IPS DF 4.7 (cell line): ENCODE measurements at regions not wholly inside any gene's neighbourhood (a gene's known extent, or its start where the extent isn't known, plus 50 kb on each side); places are given as distances from the start of the nearest gene placed in this dataset.
"Not testable (repeated sequence)": the region's sequence is repeated elsewhere in the genome, so short reads cannot be mapped to it uniquely, and the experiment has no call there.

Source experiments
- DNase-seq: peaks from one replicate; pipeline ENCODE4 v3.0.0-alpha.2; 2013; ENCODE audit warnings: low spot score; ENCODE audit errors: extremely low read depth

- DNase-seq, result no peak
Observed at GRCh38 chr2:56018267-56018666, 94.7 kb upstream of the EFEMP1 start.

- no peak for DNase-seq
Observed at GRCh38 chr2:56021136-56021474, 97.5 kb upstream of the EFEMP1 start.

GRCh38 chr2:56021579-56021978 is 98.0 kb upstream of the EFEMP1 start:
- DNase-seq, result no peak

- DNase-seq, result no peak
Observed at GRCh38 chr2:56025469-56026193, 102.0 kb upstream of the EFEMP1 start.

- no peak for DNase-seq
Observed at GRCh38 chr2:56026828-56027227, 103.2 kb upstream of the EFEMP1 start.

GRCh38 chr2:56030062-56030461 is 106.5 kb upstream of the EFEMP1 start:
- no peak for DNase-seq

GRCh38 chr2:56030901-56031300 is 107.3 kb upstream of the EFEMP1 start:
- no peak for DNase-seq

GRCh38 chr2:56034258-56034657 is 110.7 kb upstream of the EFEMP1 start:
- no peak for DNase-seq

GRCh38 chr2:56040189-56040588 is 116.6 kb upstream of the EFEMP1 start:
- no peak for DNase-seq

GRCh38 chr2:56040834-56041233 is 117.3 kb upstream of the EFEMP1 start:
- no peak for DNase-seq

- DNase-seq, result no peak
Observed at GRCh38 chr2:56047136-56047535, 123.6 kb upstream of the EFEMP1 start.

- DNase-seq, result no peak
Observed at GRCh38 chr2:56049233-56049845, 125.8 kb upstream of the EFEMP1 start.

GRCh38 chr2:56053679-56054078 is 130.1 kb upstream of the EFEMP1 start:
- no peak for DNase-seq

GRCh38 chr2:56055405-56055804 is 128.4 kb upstream of the CCDC85A start:
- DNase-seq, result no peak

- DNase-seq, result not testable (repeated sequence)
Observed at GRCh38 chr2:56061327-56061726, 122.5 kb upstream of the CCDC85A start.

GRCh38 chr2:56068746-56069145 is 115.0 kb upstream of the CCDC85A start:
- no peak for DNase-seq

GRCh38 chr2:56077359-56077915 is 106.4 kb upstream of the CCDC85A start:
- DNase-seq, result no peak

GRCh38 chr2:56082665-56083064 is 101.1 kb upstream of the CCDC85A start:
- no peak for DNase-seq

GRCh38 chr2:56084111-56084901 is 99.5 kb upstream of the CCDC85A start:
- no peak for DNase-seq

GRCh38 chr2:56086336-56086735 is 97.5 kb upstream of the CCDC85A start:
- DNase-seq, result no peak

- DNase-seq, result no peak
Observed at GRCh38 chr2:56088411-56088810, 95.4 kb upstream of the CCDC85A start.

GRCh38 chr2:56089931-56090330 is 93.9 kb upstream of the CCDC85A start:
- DNase-seq, result no peak
